ENCODE measurements at regions not wholly inside any gene's neighbourhood (a gene's known extent, or its start where the extent isn't known, plus 50 kb on each side); places are given as distances from the start of the nearest gene placed in this dataset.

GRCh38 chr21:26782331-26782730 is 62.9 kb downstream of the ADAMTS1 start:
- Histone ChIP-seq H3K9ac (ENCODE audit: low read length in 3 of 3) (no peak overlapping the region), H3K4me3 (ENCODE audit: low read length in 3 of 3) (no peak overlapping the region), H3K36me3 (ENCODE audit: control insufficient read depth in 2 of 3, insufficient read depth in 3 of 3, low read length in 3 of 3) (no peaks in the 10 kb centered on the region), H3K9me3 (ENCODE audit: control insufficient read depth in 2 of 3, insufficient read depth in 1 of 3, low read length in 3 of 3) (no peaks in the 10 kb centered on the region), H3K4me1 (ENCODE audit: control insufficient read depth in 2 of 3, insufficient read depth in 2 of 3, low read depth in 1 of 3, low read length in 3 of 3) (no peaks in the 10 kb centered on the region), H3K27ac (ENCODE audit: low read depth in 2 of 2, low read length in 2 of 2) (peak overlapping the region; percentile 65 to 84), H3K27me3 (ENCODE audit: control insufficient read depth, insufficient read depth, low read length) (no peaks in the 10 kb centered on the region)
- DNase-seq: no peak
- no peak for TF ChIP-seq CTCF (IDR thresholded peaks at IDR 0.05; ENCODE audit: borderline replicate concordance, extremely low read depth, insufficient read depth)
- FAIRE-seq: no peak
- intact Hi-C loops (cut with DNase I): no loop called here

DNA sequence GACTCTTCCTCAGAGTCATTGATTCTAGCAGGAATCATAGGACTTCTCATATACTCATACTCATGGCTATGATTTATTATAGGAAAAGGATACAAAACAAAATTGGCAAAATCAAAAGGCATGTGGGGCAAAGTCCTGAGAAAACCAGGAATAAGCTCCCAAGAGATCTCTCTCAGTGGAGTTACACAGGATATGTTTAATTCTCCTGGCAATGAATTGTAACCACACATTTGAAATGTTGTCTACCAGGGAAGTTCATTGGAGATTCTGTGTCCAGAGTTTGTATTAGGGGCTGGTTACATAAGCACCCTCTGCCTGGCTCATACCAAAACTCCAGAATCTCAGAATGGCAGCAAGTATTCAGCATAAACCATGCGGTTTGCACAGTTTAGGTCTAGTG is 63.9 kb downstream of the ADAMTS1 start:
- FAIRE-seq (no peak), DNase-seq (no peak)
- H3K9me3 ChIP-seq (ENCODE audit: control insufficient read depth in 2 of 3, insufficient read depth in 1 of 3, low read length in 3 of 3): no peaks in the 10 kb centered on the region
- intact Hi-C loops (cut with DNase I): no loop called here
- no peak overlapping the region for H3K9ac ChIP-seq (ENCODE audit: low read length in 3 of 3)
- H3K27ac ChIP-seq (ENCODE audit: low read depth in 2 of 2, low read length in 2 of 2): no peak overlapping the region
- TF ChIP-seq CTCF (IDR thresholded peaks at IDR 0.05; ENCODE audit: borderline replicate concordance, extremely low read depth, insufficient read depth): no peak
- H3K4me1 ChIP-seq (ENCODE audit: control insufficient read depth in 2 of 3, insufficient read depth in 2 of 3, low read depth in 1 of 3, low read length in 3 of 3): no peaks in the 10 kb centered on the region
- no peaks in the 10 kb centered on the region for H3K27me3 ChIP-seq (ENCODE audit: control insufficient read depth, insufficient read depth, low read length)
- no peak overlapping the region for H3K4me3 ChIP-seq (ENCODE audit: low read length in 3 of 3)
- no peaks in the 10 kb centered on the region for H3K36me3 ChIP-seq (ENCODE audit: control insufficient read depth in 2 of 3, insufficient read depth in 3 of 3, low read length in 3 of 3)

GRCh38 chr21:26777166-26777565 is 68.0 kb downstream of the ADAMTS1 start:
- FAIRE-seq: no peak
- no peak overlapping the region for H3K9ac ChIP-seq (ENCODE audit: low read length in 3 of 3)
- no peaks in the 10 kb centered on the region for H3K4me1 ChIP-seq (ENCODE audit: control insufficient read depth in 2 of 3, insufficient read depth in 2 of 3, low read depth in 1 of 3, low read length in 3 of 3)
- H3K27ac ChIP-seq (ENCODE audit: low read depth in 2 of 2, low read length in 2 of 2): no peak overlapping the region
- H3K4me3 ChIP-seq (ENCODE audit: low read length in 3 of 3): no peak overlapping the region
- H3K9me3 ChIP-seq (ENCODE audit: control insufficient read depth in 2 of 3, insufficient read depth in 1 of 3, low read length in 3 of 3): no peaks in the 10 kb centered on the region
- no peaks in the 10 kb centered on the region for H3K27me3 ChIP-seq (ENCODE audit: control insufficient read depth, insufficient read depth, low read length)
- DNase-seq: no peak
- intact Hi-C loops (cut with DNase I): no loop called here
- TF ChIP-seq CTCF (IDR thresholded peaks at IDR 0.05; ENCODE audit: borderline replicate concordance, extremely low read depth, insufficient read depth): no peak
- H3K36me3 ChIP-seq (ENCODE audit: control insufficient read depth in 2 of 3, insufficient read depth in 3 of 3, low read length in 3 of 3): no peaks in the 10 kb centered on the region

DNA sequence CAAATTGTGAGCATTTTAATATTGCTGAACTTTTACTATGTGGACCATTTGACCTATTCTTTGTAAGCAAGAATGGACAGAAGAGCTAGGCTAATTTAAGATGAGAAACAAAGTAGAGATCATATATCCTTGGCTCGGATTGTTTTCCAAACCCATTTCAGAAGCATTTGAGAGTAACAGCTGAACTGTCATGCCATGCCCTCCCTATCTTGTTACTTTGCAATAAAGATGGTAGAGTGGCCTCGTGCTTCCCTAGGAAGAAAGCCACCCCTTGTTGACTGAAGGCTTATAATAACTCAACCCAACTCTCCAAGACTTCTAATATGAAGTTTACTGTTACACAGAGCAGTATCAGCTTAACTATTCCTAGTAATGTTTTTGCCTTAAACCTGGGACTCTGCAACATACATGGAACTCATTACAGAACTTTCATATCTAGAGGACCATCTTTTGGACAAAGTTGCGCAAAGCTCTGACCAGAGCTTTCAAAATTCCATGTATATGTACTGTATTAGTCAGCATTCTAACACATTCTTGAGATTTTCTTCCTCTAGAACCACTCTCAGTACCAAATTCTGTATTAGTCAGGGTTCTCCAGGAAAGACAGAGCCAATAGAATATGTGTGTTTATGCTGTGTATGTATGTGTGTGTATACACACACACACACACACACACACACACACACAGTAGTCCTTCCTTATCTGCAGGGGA is 68.7 kb downstream of the ADAMTS1 start:
- Histone ChIP-seq H3K9ac (ENCODE audit: low read length in 3 of 3) (no peak overlapping the region), H3K9me3 (ENCODE audit: control insufficient read depth in 2 of 3, insufficient read depth in 1 of 3, low read length in 3 of 3) (no peaks in the 10 kb centered on the region), H3K4me1 (ENCODE audit: control insufficient read depth in 2 of 3, insufficient read depth in 2 of 3, low read depth in 1 of 3, low read length in 3 of 3) (no peaks in the 10 kb centered on the region), H3K4me3 (ENCODE audit: low read length in 3 of 3) (no peak overlapping the region), H3K36me3 (ENCODE audit: control insufficient read depth in 2 of 3, insufficient read depth in 3 of 3, low read length in 3 of 3) (no peaks in the 10 kb centered on the region), H3K27ac (ENCODE audit: low read depth in 2 of 2, low read length in 2 of 2) (no peak overlapping the region), H3K27me3 (ENCODE audit: control insufficient read depth, insufficient read depth, low read length) (no peaks in the 10 kb centered on the region)
- DNase-seq (no peak), FAIRE-seq (no peak)
- intact Hi-C loops (cut with DNase I): no loop called here
- no peak for TF ChIP-seq CTCF (IDR thresholded peaks at IDR 0.05; ENCODE audit: borderline replicate concordance, extremely low read depth, insufficient read depth)

Data from kidney (tissue), 13 donors.